Adrenal gland (tissue), 9 donors: ENCODE measurements at regions not wholly inside any gene's neighbourhood (a gene's known extent, or its start where the extent isn't known, plus 50 kb on each side); places are given as distances from the start of the nearest gene placed in this dataset.

ENCODE experiments used
- DNase-seq, 7 donors: peaks; one replicate each; pipeline ENCODE4 v3.0.0-alpha.2; 2019 to 2020
- H3K27ac ChIP-seq, 5 donors: fragments of 200-600 bp; sonication (generic) in 4 of 5; 1 replicate in 3 of 5; 2 replicates in 2 of 5; pipeline versions ENCODE4 v1.5.1 to v1.8.0; 2016 to 2020; ENCODE audit warnings: mild to moderate bottlenecking in 1 of 5
- H3K27me3 ChIP-seq: fragments of 200-600 bp; 2 replicates; pipeline ENCODE4 v1.8.0; 2021
- H3K36me3 ChIP-seq, 2 donors: fragments of 200-600 bp; replicated peaks in 1 of 2; 1 replicate in 1 of 2; 2 replicates in 1 of 2; pipeline versions ENCODE4 v1.5.1 to v1.8.0; 2018 to 2022
- H3K4me1 ChIP-seq, 2 donors: fragments of 200-600 bp; replicated peaks in 1 of 2; 1 replicate in 1 of 2; 2 replicates in 1 of 2; pipeline versions ENCODE4 v1.5.1 to v1.8.0; 2018 to 2021
- H3K4me3 ChIP-seq, 4 donors: fragments of 200-600 bp; sonication (generic) in 3 of 4; one replicate each; pipeline ENCODE4 v1.5.1; 2016 to 2018
- H3K9me3 ChIP-seq, 3 donors: fragments of 200-600 bp; sonication (generic) in 1 of 3; replicated peaks in 1 of 3; 1 replicate in 2 of 3; 2 replicates in 1 of 3; pipeline versions ENCODE4 v1.5.1 to v1.8.0; 2016 to 2021
- POLR2A ChIP-seq, 2 donors: fragments of 450-650 bp; IDR thresholded peaks; one replicate each; pipeline ENCODE4 v1.6.1; 2017; ENCODE audit warnings: antibody characterized with exemption in 2 of 2, mild to moderate bottlenecking in 2 of 2, moderate library complexity in 1 of 2
- WGBS, 4 donors: extraction: QIAGEN DNeasy Blood & Tissue Kit in 2 of 4; methylation state at CpG; one replicate each; pipeline versions ENCODE4 v1.1.5 to v1.1.7; 2013 to 2017; 5-methylcytosine and 5-hydroxymethylcytosine counted together
- intact Hi-C, 2 donors: fragments of 100-400 bp; cut with DNase I; formaldehyde crosslinking; loops; one replicate each; pipeline versions ENCODE4 v1.14.1 to v1.15.0; 2022 to 2023
- TF ChIP-seq, protein P1 (sequence below), 6 experiments: fragments of 450-650 bp in 4 of 6; fragments of 200-600 bp in 2 of 6; sonication (generic) in 1 of 6; IDR thresholded peaks; 1 replicate in 5 of 6; 2 replicates in 1 of 6; pipeline versions ENCODE4 v1.5.1 to v1.8.0; 2016 to 2021; ENCODE audit warnings: antibody characterized with exemption in 6 of 6, mild to moderate bottlenecking in 2 of 6, moderate library complexity in 1 of 6
- donor health status: healthy with polysubstance abuse.
- donor health status: Bipolar disorder and iron deficiency.
- donor health status: DM: yes; HTN: yes; CAD: no.
- donor health status: DM: no; HTN: no; CAD: no.
- donor health status: DM: no; HTN: no; CAD: no.

DNA sequence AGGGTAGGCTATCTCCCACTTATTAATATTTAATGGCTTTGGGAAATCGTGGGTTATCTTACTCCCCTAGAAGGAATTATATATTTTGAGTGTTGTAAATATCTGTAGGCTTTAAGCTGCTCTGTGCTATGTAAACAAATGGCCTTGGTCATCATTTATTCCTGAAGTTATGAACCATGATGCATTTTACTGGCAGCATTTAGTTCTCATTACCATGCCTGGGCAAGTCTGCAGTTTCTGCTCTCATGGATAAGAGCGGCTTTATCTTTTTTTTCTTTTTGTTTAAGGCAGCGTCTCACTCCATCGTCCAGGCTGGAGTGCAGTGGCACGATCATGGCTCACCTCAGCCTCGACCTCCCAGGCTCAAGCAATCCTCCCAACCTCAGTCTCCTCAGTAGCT, 156.1 kb downstream of the IRS2 start:
- Histone ChIP-seq H3K9me3 (no peaks in the 10 kb centered on the region), H3K36me3 (no peaks in the 10 kb centered on the region), H3K27me3 (no peaks in the 10 kb centered on the region), H3K27ac (no peak overlapping the region), H3K4me1 (no peaks in the 10 kb centered on the region), H3K4me3 (no peak overlapping the region)
- intact Hi-C loops, result no loop called here
- no peak for DNase-seq
- 76 to 83% (median 81%) methylated on average over 6 of the region's 6 CpGs for WGBS, 4 donors
- TF ChIP-seq POLR2A (IDR thresholded peaks at IDR 0.05), result no peak
- TF ChIP-seq, protein P1, sequence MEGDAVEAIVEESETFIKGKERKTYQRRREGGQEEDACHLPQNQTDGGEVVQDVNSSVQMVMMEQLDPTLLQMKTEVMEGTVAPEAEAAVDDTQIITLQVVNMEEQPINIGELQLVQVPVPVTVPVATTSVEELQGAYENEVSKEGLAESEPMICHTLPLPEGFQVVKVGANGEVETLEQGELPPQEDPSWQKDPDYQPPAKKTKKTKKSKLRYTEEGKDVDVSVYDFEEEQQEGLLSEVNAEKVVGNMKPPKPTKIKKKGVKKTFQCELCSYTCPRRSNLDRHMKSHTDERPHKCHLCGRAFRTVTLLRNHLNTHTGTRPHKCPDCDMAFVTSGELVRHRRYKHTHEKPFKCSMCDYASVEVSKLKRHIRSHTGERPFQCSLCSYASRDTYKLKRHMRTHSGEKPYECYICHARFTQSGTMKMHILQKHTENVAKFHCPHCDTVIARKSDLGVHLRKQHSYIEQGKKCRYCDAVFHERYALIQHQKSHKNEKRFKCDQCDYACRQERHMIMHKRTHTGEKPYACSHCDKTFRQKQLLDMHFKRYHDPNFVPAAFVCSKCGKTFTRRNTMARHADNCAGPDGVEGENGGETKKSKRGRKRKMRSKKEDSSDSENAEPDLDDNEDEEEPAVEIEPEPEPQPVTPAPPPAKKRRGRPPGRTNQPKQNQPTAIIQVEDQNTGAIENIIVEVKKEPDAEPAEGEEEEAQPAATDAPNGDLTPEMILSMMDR (IDR thresholded peaks at IDR 0.05), result no peak

DNA sequence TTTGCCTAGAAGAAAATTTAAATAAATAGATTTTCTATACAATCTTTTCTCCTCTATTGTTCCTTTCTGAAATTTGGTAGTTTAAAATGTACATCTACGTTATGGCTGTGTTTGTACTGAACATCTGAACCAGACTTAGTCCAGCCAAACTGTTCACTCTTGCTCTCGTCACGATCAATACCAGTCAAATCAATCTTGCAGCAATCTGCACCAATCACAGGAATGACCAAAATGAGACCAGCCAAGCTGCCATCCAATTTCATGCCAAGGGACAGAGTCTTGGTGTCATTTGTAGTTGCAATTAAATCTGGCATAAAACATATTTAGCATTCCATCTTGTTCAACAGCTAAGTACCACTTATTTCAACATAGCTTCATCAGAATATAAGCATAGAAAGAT, 156.6 kb downstream of the IRS2 start:
- H3K27ac ChIP-seq, result no peak overlapping the region
- H3K36me3 ChIP-seq, result no peaks in the 10 kb centered on the region
- no peak for DNase-seq
- no peak overlapping the region for H3K4me3 ChIP-seq
- 90 to 93% (median 91%) methylated on average over 3 of the region's 3 CpGs for WGBS, 4 donors
- no peaks in the 10 kb centered on the region for H3K4me1 ChIP-seq
- no peak for TF ChIP-seq POLR2A (IDR thresholded peaks at IDR 0.05)
- TF ChIP-seq, protein P1 (IDR thresholded peaks at IDR 0.05), result no peak
- no peaks in the 10 kb centered on the region for H3K9me3 ChIP-seq
- intact Hi-C loops, result no loop called here
- H3K27me3 ChIP-seq, result no peaks in the 10 kb centered on the region

DNA sequence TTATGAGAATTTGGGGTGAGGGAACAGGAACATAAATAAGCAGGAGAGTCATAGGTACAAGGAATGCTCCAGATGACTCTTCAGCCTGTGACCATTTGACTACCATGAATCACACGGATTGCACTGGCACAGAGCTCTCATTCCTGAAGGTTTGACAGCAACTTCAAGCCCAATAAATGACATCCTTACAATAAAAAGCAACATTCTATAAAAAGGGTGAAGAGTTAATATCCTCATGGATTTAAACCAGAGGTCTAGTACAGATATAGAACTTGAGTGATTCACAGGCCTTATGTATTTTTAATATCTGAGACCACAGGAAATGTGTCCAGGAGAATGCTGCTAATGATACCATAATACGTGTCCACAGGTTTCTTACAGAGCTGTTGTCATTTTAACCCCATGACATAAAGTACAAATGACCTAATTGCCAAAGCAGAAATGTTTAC, 158.1 kb downstream of the IRS2 start:
- no peak for DNase-seq
- no peaks in the 10 kb centered on the region for H3K9me3 ChIP-seq
- no peaks in the 10 kb centered on the region for H3K36me3 ChIP-seq
- no peak overlapping the region for H3K4me3 ChIP-seq
- H3K27me3 ChIP-seq, result no peaks in the 10 kb centered on the region
- H3K4me1 ChIP-seq, result no peaks in the 10 kb centered on the region
- TF ChIP-seq, protein P1 (IDR thresholded peaks at IDR 0.05), result no peak
- TF ChIP-seq POLR2A (IDR thresholded peaks at IDR 0.05), result no peak
- no peak overlapping the region for H3K27ac ChIP-seq
- WGBS, 4 donors, result 72 to 83% (median 76%) methylated on average over 2 of the region's 2 CpGs
- intact Hi-C loops, result no loop called here

DNA sequence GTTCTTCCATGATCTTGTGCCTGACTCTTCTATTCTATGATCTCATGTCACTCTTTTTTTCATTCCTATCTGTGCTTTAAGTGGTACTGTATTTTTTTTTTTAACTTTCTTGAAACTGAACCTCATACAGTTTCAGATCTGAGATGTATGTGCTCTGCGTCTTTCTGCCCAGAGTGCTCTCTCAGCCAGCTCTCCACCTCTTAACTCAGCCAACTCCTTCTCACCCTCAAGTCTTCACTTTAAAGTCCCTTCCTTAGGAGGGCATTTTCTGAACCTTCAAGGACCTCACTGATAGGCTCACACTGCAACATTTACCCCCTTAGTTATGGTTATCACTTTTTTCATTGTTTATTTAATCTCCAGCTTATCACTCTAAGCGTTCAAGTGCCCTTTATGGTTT, 158.7 kb downstream of the IRS2 start:
- Histone ChIP-seq H3K9me3 (no peaks in the 10 kb centered on the region), H3K27ac (no peak overlapping the region), H3K36me3 (no peaks in the 10 kb centered on the region), H3K4me3 (no peak overlapping the region), H3K4me1 (no peaks in the 10 kb centered on the region), H3K27me3 (no peaks in the 10 kb centered on the region)
- 72 to 89% (median 77%) methylated on average over 2 of the region's 2 CpGs for WGBS, 4 donors
- TF ChIP-seq, protein P1 (IDR thresholded peaks at IDR 0.05), result no peak
- TF ChIP-seq POLR2A (IDR thresholded peaks at IDR 0.05), result no peak
- DNase-seq, result no peak
- intact Hi-C loops, result no loop called here
